SK-N-SH (cell line): ENCODE measurements at regions not wholly inside any gene's neighbourhood (a gene's known extent, or its start where the extent isn't known, plus 50 kb on each side); places are given as distances from the start of the nearest gene placed in this dataset.

Experiments
- CTCF ChIA-PET: fragments of 300-600, 350-600 bp; formaldehyde crosslinking; extraction: SDS; loops from one replicate; lab custom pipeline; 2021; lab: Yijun Ruan, JAX
- POLR2A ChIA-PET: fragments of 350-600 bp; sonication (Branson Sonifier 250); formaldehyde crosslinking; extraction: SDS; loops from one replicate; lab custom pipeline; 2020; ENCODE audit warnings: antibody characterized with exemption, inconsistent platforms; lab: Yijun Ruan, JAX
- DNase-seq: peaks from one replicate; pipeline ENCODE4 v3.0.0; 2012
- H2AFZ ChIP-seq: fragments of 200-600 bp; sonication (generic); 2 replicates; pipeline ENCODE4 v1.8.1; 2016; ENCODE audit warnings: antibody characterized with exemption, mild to moderate bottlenecking, low read depth
- H3F3A ChIP-seq: fragments of 200-600 bp; sonication (generic); replicated peaks from 2 replicates; pipeline ENCODE3; 2016; ENCODE audit warnings: antibody characterized with exemption, mild to moderate bottlenecking; ENCODE audit not compliant: insufficient read depth
- H3K27ac ChIP-seq, 2 experiments: fragments of 200-500 bp in 1 of 2; fragments of 200-600 bp in 1 of 2; sonication (Bioruptor generic) in 1 of 2; sonication (generic), shearing (Covaris generic) in 1 of 2; 2 replicates each; pipeline versions ENCODE4 v1.5.1 to v1.6.1; 2014 to 2016; ENCODE audit warnings: low read depth in 2 of 2, inconsistent platforms in 1 of 2, low read length in 1 of 2, mild to moderate bottlenecking in 1 of 2, mixed read lengths in 1 of 2
- H3K27me3 ChIP-seq: fragments of 200-600 bp; sonication (generic), shearing (Covaris generic); 2 replicates; pipeline ENCODE4 v1.6.1; 2016; ENCODE audit warnings: mixed run types; ENCODE audit not compliant: insufficient read depth
- H3K36me3 ChIP-seq, 2 experiments: fragments of 200-500 bp in 1 of 2; fragments of 200-600 bp in 1 of 2; sonication (Bioruptor generic) in 1 of 2; sonication (generic) in 1 of 2; replicated peaks in 1 of 2; 2 replicates each; pipeline versions ENCODE3 to v1.5.1; 2014 to 2016; ENCODE audit warnings: low read length in 1 of 2, mild to moderate bottlenecking in 1 of 2; ENCODE audit not compliant: insufficient read depth in 2 of 2, control insufficient read depth in 1 of 2
- H3K4me1 ChIP-seq, 2 experiments: fragments of 200-500 bp in 1 of 2; fragments of 200-600 bp in 1 of 2; sonication (Bioruptor generic) in 1 of 2; sonication (generic), shearing (Covaris generic) in 1 of 2; 2 replicates each; pipeline versions ENCODE4 v1.5.1 to v1.6.1; 2014 to 2016; ENCODE audit warnings: low read depth in 1 of 2, low read length in 1 of 2, mixed run types in 1 of 2; ENCODE audit not compliant: insufficient read depth in 2 of 2, control insufficient read depth in 1 of 2
- H3K4me2 ChIP-seq: fragments of 200-600 bp; sonication (generic), shearing (Covaris generic); 2 replicates; pipeline ENCODE4 v1.6.1; 2017; ENCODE audit warnings: mixed run types
- H3K4me3 ChIP-seq, 2 experiments: fragments of 200-500 bp in 1 of 2; fragments of 200-600 bp in 1 of 2; sonication (Bioruptor generic) in 1 of 2; sonication (generic), shearing (Covaris generic) in 1 of 2; 2 replicates each; pipeline versions ENCODE4 v1.5.1 to v1.8.1; 2014 to 2016; ENCODE audit warnings: low read depth in 2 of 2, inconsistent platforms in 1 of 2, low read length in 1 of 2, mild to moderate bottlenecking in 1 of 2, mixed read lengths in 1 of 2, moderate library complexity in 1 of 2
- H3K79me2 ChIP-seq: fragments of 200-600 bp; sonication (generic); 2 replicates; pipeline ENCODE4 v1.8.1; 2017; ENCODE audit warnings: mild to moderate bottlenecking; ENCODE audit not compliant: insufficient read depth
- H3K9ac ChIP-seq: fragments of 200-600 bp; sonication (generic); 2 replicates; pipeline ENCODE4 v1.6.1; 2017; ENCODE audit warnings: mixed run types
- H3K9me2 ChIP-seq: fragments of 200-600 bp; sonication (generic); 2 replicates; pipeline ENCODE4 v1.6.1; 2017; ENCODE audit warnings: mixed run types
- H3K9me3 ChIP-seq: fragments of 200-600 bp; sonication (generic); 2 replicates; pipeline ENCODE4 v1.6.1; 2017; ENCODE audit warnings: mixed run types, mild to moderate bottlenecking, moderate library complexity
- H4K20me1 ChIP-seq: fragments of 200-600 bp; sonication (generic); 2 replicates; pipeline ENCODE4 v1.6.1; 2017; ENCODE audit warnings: mild to moderate bottlenecking, mixed run types; ENCODE audit not compliant: insufficient read depth
- CTCF ChIP-seq: fragments of 200-600 bp; sonication (generic); IDR thresholded peaks from 2 replicates; pipeline ENCODE4 v1.6.1; 2017; ENCODE audit warnings: antibody characterized with exemption, mild to moderate bottlenecking, moderate library complexity
- ELF1 ChIP-seq: IDR thresholded peaks from 2 replicates; pipeline ENCODE4 v1.4.0; 2012
- EZH2phosphoT487 ChIP-seq: fragments of 200-600 bp; sonication (generic); IDR thresholded peaks from 2 replicates; pipeline ENCODE4 v1.6.1; 2017; ENCODE audit warnings: low read depth, mixed run types, mild to moderate bottlenecking, antibody characterized with exemption, moderate library complexity, borderline replicate concordance
- FOXJ3 ChIP-seq: sonication (generic); formaldehyde crosslinking; IDR thresholded peaks from 2 replicates; pipeline ENCODE4 v1.5.1; 2020; ENCODE audit warnings: mild to moderate bottlenecking, missing genetic modification reagents
- FOXM1 ChIP-seq: IDR thresholded peaks from 2 replicates; pipeline ENCODE4 v1.4.0; 2012; ENCODE audit warnings: low read depth, mild to moderate bottlenecking
- GATA2 ChIP-seq: sonication (generic); formaldehyde crosslinking; IDR thresholded peaks from 2 replicates; pipeline ENCODE4 v1.5.0; 2020; ENCODE audit warnings: mild to moderate bottlenecking, missing genetic modification reagents
- IRF3 ChIP-seq: fragments of 150-350 bp; IDR thresholded peaks from 2 replicates; pipeline ENCODE4 v1.6.1; 2016; ENCODE audit warnings: mild to moderate bottlenecking, low read depth, low read length
- JUND ChIP-seq: IDR thresholded peaks from 2 replicates; pipeline ENCODE4 v1.4.0; 2012
- MEF2A ChIP-seq: IDR thresholded peaks from 2 replicates; pipeline ENCODE4 v1.4.0; 2012; ENCODE audit warnings: low read depth, borderline replicate concordance
- MXI1 ChIP-seq: IDR thresholded peaks from 2 replicates; pipeline ENCODE4 v1.6.1; 2012; ENCODE audit warnings: mild to moderate bottlenecking, low read depth, low read length, improper control_type of control experiment
- NFIC ChIP-seq: IDR thresholded peaks from 2 replicates; pipeline ENCODE4 v1.4.0; 2012; ENCODE audit warnings: borderline replicate concordance
- PBX3 ChIP-seq: IDR thresholded peaks from 2 replicates; pipeline ENCODE4; 2012
- RAD21 ChIP-seq: IDR thresholded peaks from 2 replicates; pipeline ENCODE4 v1.6.1; 2012; ENCODE audit warnings: mild to moderate bottlenecking, low read length
- SIN3A ChIP-seq: IDR thresholded peaks from 2 replicates; pipeline ENCODE4 v1.6.1; 2012; ENCODE audit warnings: low read depth, mild to moderate bottlenecking, low read length, moderate library complexity, borderline replicate concordance
- TAF1 ChIP-seq: IDR thresholded peaks from 2 replicates; pipeline ENCODE4 v1.6.1; 2012; ENCODE audit warnings: low read depth, mild to moderate bottlenecking, low read length, moderate library complexity, borderline replicate concordance
- USF1 ChIP-seq: IDR thresholded peaks from 2 replicates; pipeline ENCODE4 v1.4.0; 2012; ENCODE audit warnings: low read depth, borderline replicate concordance
- USF2 ChIP-seq: fragments of 150-350 bp; IDR thresholded peaks from 2 replicates; pipeline ENCODE4 v1.6.1; 2017; ENCODE audit warnings: antibody characterized with exemption, low read length, low read depth, borderline replicate concordance
- YY1 ChIP-seq: IDR thresholded peaks from 2 replicates; pipeline ENCODE4 v1.4.0; 2012; ENCODE audit warnings: low read depth, mild to moderate bottlenecking
- ZBTB33 ChIP-seq: IDR thresholded peaks from 2 replicates; pipeline ENCODE4 v1.4.0; 2012; ENCODE audit warnings: low read depth, borderline replicate concordance
- WGBS: methylation state at CpG from one replicate; pipeline ENCODE4 v1.1.6; 2017; ENCODE audit warnings: low lambda C conversion rate; 5-methylcytosine and 5-hydroxymethylcytosine counted together

GRCh38 chr2:85957256-85957655 is 68.5 kb upstream of the ST3GAL5 start:
- no peak overlapping the region for H3K4me2 ChIP-seq
- H3K9me3 ChIP-seq = no peaks in the 10 kb centered on the region
- no peak for DNase-seq
- WGBS = 85% methylated on average over 2 of the region's 2 CpGs
- H3K4me1 ChIP-seq = peaks cover 0 to 3% of the 10 kb centered on the region in 2 experiments; a peak in 1 of 4 replicates
- TF ChIP-seq USF1 (no peak), MXI1 (no peak), EZH2phosphoT487 (no peak), CTCF (no peak), RAD21 (no peak), PBX3 (no peak), JUND (no peak), MEF2A (no peak), USF2 (no peak)
- TF ChIP-seq, all 33 proteins: peak for 0
- Histone ChIP-seq H3K9ac (no peak overlapping the region), H2AFZ (no peak overlapping the region), H3K9me2 (no peaks in the 10 kb centered on the region), H3K36me3 (no peaks in the 10 kb centered on the region), H4K20me1 (no peaks in the 10 kb centered on the region), H3K27ac (no peak overlapping the region), H3K79me2 (no peaks in the 10 kb centered on the region), H3K27me3 (no peaks in the 10 kb centered on the region), H3F3A (no peaks in the 10 kb centered on the region), H3K4me3 (no peak overlapping the region)
- ChIA-PET POLR2A (no interaction called here), CTCF (interaction anchor here (1.1 kb wide), 1 partner anchor 68 kb away, joined by 3 read pairs; no protein-coding TSS in a partner anchor)

GRCh38 chr2:85956646-85957039 is 67.9 kb upstream of the ST3GAL5 start:
- Histone ChIP-seq H3K9me2 (no peaks in the 10 kb centered on the region), H4K20me1 (no peaks in the 10 kb centered on the region), H3K27me3 (no peaks in the 10 kb centered on the region), H3K4me2 (no peak overlapping the region), H3K79me2 (no peaks in the 10 kb centered on the region), H2AFZ (no peak overlapping the region), H3K36me3 (no peaks in the 10 kb centered on the region), H3K4me3 (no peak overlapping the region), H3K4me1 (peaks cover 0 to 3% of the 10 kb centered on the region in 2 experiments; a peak in 1 of 4 replicates), H3K27ac (no peak overlapping the region), H3K9ac (no peak overlapping the region), H3F3A (no peaks in the 10 kb centered on the region), H3K9me3 (no peaks in the 10 kb centered on the region)
- ChIA-PET CTCF (interaction anchor here (1.1 kb wide), 1 partner anchor 67 kb away, joined by 3 read pairs; no protein-coding TSS in a partner anchor), POLR2A (no interaction called here)
- no peak for DNase-seq
- WGBS = 82% methylated on average over 4 of the region's 4 CpGs
- no peak for TF ChIP-seq IRF3
- no peak for TF ChIP-seq FOXJ3
- no peak for TF ChIP-seq YY1
- no peak for TF ChIP-seq ZBTB33
- TF ChIP-seq GATA2 (CRISPR knock-in tag) = no peak
- no peak for TF ChIP-seq FOXM1
- no peak for TF ChIP-seq SIN3A
- no peak for TF ChIP-seq TAF1
- no peak for TF ChIP-seq ELF1
- no peak for TF ChIP-seq NFIC
- no peak for TF ChIP-seq CTCF
